Amygdala (tissue), 56 donors: ENCODE measurements at regions not wholly inside any gene's neighbourhood (a gene's known extent, or its start where the extent isn't known, plus 50 kb on each side); places are given as distances from the start of the nearest gene placed in this dataset.
"Not testable (repeated sequence)": the region's sequence is repeated elsewhere in the genome, so short reads cannot be mapped to it uniquely, and the experiment has no call there.

Source experiments
- DNase-seq, 56 donors: peaks; one replicate each; lab custom pipeline; 2025; lab: John Stamatoyannopoulos, UW

DNA sequence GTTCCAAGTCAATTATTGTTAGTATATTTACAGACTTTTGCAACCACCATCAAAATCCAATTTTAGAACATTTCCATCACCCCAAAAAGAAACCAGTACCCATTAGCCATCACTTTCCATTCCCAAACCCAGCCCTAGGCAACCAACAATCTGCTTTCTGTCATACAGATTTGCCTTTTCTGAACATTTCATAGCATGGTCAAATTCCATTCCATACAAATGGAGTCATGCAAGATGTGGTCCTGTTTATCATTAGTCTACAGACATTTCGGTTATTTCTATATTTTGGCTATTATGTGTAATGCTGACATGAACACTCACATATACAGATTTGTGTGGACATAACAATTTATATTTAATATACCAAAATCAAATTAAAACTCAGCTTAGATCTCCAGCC is 508.7 kb downstream of the ZNF674 start:
- DNase-seq, result no peak

DNA sequence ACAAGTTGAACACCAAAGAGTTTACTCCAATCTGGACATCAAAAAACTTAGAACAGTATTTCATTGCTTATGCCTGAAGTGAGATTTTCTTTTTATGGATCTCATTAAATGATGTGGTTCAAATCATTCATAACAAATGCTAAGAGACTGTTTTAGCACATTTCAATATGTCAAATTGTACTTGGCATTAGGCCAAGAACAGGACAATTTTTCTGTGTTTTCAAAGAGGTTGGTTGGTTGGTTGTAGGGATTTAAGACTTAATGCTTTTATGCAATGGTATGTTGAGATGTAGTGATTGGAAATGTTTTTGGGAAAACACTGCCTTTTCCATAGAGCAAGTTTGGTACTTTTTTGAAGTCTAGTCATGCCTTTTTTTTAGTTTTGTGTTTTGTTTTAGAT is 510.4 kb downstream of the ZNF674 start:
- no peak for DNase-seq

DNA sequence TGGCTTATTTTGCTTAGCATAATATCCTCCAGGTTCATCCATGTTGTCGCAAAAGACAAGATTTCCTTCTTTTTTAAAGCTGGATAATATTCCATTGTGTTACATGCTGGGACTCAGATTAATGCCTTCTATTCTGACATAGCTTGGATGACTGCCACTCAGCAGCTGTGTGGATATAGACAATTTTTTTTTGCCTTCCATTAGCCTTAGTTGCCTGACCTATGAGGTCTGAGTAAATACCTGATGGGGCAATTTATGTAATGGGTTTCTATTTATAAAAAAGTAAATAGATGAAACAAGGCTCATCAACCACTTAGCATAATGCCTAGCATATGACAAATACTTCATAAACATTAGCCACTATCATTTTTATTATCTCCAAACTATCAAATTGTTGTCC is 515.4 kb downstream of the ZNF674 start:
- no peak for DNase-seq

DNA sequence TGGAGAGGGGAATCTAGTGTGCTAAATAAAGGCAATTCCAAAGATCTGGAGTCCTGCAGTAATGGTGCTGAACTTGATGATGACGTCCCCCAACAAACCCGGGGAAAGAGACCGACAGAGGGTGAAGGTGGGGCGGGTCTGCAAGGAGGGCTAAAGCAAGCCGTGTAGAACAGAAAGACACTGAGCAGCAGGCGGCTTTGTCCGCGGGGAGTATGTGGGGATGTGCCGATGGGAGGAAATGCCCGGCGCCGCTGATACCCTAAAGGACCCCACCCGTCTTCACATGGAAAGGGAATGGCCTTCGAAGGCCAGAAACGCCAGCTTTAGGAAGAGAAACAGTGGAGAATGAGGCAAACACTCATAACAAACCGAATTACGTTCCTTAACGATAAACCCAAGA is 528.9 kb downstream of the ZNF674 start:
- no peak for DNase-seq

DNA sequence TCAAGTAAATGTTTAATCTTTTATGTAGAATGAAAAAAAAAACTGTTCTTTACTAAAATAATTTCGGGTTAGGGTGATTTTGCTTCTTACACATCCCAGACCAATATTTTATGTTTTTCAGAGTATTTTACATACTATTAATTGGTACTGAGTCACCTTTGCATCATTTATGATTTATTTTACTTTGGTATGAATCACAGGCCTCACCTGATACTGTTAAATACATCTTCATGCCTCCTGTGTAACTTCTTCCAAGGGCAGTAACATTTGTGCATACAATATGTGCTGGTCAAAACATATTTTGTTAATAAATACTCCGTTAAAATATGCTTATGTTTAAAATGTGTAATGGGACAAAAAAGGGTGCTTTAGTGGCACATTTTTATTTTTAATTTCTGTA is 529.6 kb downstream of the ZNF674 start:
- no peak for DNase-seq

DNA sequence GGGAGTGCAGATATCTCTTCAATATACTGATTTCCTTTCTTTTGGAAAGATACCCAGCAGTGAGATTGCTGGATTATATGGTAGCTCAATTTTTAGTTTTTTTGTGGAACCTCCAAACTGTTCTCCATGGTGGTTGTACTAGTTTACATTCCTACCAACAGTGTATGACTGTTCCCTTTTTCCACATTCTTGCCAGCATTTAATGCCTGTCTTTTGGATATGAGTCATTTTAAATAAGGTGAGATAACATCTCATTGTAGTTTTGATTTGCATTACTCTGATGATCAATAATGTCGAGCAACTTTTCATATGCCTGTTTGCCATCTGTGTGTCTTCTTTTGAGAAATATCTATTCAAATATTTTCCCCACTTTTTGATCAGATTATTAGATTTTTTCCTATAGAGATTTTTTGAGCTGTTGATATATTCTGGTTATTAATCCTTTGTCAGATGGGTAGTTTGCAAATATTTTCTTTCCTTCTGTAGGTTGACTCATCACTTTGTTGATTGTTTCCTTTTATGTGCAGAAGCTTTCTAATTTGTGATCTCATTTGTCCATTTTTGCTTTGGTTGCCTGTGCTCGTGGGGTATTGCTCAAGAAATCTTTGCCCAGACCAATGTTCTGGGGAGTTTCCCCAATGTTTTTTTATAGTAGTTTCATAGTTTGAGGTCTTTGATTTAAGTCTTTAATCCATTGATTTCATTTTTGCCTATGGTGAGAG is 552.7 kb downstream of the ZNF674 start:
- no peak for DNase-seq

DNA sequence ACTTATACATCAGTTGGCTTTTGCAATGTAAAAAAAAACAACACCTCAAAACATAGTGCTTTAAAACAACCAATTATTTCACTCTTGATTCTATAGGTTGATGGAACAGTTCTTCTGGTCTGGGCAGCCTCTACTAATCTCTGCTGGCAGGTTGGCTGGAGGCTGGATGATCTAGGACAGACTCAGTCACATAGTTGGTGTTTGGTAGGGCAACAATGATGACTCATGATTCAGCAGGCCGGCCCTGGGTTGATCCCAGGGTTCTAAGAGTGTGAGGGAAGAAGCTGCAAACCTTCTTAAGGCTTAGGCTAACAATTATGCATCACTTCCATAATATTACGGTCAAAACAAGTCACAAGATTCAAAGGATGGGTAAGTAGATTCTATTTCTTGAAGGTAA is 558.2 kb downstream of the ZNF674 start:
- no peak for DNase-seq

DNA sequence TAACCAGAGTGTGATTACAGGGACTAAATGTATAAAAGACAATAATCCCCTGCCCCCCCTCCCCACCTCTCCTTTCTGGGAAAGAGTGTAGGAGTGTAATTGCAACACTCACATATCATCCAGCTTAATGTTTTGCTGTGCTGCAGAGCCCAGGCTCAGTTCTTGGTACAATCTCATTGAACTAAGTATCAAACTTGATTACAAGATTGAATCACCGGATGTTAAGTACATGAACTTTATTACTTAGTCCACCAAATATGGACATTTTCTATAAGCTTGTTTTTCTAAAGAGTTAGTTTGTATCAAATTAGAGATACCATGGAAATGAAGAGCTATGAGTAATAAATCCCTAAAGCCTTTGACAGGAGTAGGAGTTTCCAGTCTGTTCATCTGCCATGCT is 559.1 kb downstream of the ZNF674 start:
- no peak for DNase-seq

DNA sequence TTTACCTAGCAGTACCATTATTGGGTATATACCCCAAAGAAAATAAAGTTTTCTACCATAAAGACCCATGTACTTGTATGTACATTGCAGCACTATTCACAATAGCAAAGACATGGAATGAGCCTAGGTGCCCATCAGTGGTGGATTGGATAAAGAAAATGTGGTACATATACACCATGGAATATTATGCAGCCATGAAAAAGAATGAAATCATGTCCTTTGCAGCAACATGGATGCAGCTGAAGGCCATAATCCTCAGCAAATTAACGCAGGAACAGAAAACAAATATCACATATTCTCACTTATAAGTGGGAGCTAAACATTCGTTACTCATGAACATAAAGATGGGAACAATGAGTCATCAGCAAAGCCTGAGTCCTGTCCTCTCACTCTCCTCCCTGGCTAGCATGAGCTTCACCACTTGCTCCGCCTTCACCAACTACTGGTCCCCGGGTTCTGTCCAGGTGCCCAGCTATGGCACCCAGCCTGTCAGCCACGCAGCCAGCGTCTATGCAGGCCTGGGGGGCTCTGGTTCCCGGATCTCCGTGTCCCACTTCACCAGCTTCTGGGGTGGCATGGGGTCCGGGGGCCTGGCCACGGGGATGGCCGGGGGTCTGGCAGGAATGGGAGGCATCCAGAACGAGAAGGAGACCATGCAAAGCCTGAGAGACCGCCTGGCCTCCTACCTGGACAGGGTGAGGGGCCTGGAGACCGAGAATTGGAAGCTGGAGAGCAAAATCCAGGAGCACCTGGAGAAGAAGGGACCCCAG is 562.1 kb downstream of the ZNF674 start:
- not testable (repeated sequence) for DNase-seq

DNA sequence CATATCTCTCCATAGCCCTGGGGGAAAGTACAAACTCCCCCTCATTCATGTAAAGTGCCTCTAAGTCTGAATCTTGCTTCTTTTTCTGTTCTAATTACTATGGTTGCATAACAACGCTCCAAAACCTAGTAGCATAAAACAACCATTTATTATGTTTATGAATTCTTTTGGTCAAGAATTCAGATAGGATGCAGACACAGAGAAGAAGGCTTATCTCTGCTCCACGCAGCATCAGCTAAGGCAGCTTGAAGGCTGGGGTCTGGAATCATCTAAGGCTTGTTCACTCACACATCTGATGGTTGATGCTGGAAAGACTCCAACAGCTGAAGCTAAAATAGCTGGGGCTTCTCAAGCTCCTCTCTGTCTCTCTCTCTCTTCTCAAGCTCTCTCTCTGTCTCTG is 564.5 kb downstream of the ZNF674 start:
- DNase-seq, result no peak

DNA sequence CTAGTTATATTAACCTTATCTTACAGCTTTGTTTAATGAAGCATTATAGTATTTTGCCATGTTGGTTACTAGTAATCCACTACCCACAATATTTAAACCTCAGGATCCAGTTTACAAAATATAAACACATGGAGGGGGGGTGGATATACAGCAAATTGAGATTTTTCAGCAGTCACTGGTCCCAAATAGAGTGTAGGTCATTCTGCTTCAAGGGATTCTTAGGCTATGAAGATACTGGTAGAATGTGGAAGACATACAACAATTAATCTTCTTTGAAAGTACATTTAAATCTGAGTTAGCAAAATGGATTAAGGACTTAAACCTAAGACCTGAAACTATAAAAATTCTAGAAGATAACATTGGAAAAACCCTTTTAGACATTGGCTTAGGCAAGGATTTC is 569.6 kb downstream of the ZNF674 start:
- DNase-seq, result no peak

DNA sequence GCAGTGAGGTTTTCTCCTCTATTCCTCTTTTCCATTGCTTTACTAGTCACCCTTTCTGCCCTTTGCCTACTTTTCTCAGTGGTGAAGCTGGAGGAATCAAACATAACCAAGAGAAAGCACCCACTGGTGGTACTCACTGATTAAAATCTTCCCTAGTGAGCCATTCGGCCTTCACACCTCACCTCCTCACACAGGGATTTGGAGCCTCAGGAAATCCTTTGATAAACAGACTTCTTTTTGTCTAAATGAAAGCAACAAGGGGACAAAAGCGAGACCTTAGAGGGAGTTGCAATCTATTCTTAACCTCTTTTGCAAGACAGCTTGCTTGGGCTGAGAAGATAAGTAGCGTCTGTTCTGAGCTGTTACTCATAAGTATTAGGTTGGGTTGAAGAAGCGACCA is 572.6 kb downstream of the ZNF674 start:
- no peak for DNase-seq

DNA sequence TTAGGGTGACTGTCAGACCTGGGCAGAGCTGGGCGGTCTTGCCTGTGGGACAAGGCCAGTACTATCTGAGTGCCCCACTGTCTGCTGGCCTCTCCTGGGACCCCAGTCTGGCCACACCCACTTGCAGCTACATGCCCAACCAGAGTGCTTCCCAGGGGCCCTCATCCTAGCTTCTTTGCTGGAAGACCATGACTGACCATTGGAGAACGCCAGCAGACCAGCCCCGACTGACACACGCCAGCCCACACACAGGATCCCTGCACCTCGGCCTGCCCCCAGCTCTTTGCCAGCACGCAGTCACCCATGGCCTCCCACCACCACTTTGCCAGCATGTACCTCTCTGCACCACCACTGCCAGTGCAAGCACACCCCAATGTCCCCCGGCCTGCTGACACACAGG is 585.7 kb downstream of the ZNF674 start:
- DNase-seq, result no peak

DNA sequence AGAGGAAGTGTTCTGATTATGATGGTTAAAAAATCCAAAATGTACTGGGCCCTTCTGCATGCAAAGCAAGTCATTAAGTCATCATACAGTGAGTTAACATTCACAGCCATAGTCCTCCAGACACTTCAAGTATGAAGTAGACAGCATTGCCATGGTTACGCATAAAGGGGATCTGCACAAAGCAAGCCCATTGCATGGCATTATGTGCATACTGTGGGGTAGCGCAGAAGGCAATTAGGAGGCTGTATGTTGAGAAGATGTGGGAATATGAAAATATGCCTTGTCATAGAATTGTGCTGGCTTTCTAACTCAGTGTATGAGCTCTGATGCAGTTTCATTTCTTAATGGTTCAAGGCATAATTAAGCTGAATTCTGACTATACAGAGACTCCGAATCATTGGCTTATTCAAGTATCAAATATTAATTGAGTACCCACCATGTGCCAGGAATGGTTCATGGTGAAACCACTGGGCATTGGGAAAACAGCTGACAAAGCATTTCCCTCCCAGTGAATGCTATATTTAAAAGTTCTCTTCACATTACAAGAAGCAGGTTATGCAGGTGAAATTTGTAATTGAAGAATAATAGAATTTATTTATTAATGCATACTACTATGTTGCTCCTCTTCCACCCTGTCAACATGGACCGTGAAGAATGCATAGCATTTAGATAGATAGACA is 588.9 kb downstream of the ZNF674 start:
- no peak for DNase-seq

DNA sequence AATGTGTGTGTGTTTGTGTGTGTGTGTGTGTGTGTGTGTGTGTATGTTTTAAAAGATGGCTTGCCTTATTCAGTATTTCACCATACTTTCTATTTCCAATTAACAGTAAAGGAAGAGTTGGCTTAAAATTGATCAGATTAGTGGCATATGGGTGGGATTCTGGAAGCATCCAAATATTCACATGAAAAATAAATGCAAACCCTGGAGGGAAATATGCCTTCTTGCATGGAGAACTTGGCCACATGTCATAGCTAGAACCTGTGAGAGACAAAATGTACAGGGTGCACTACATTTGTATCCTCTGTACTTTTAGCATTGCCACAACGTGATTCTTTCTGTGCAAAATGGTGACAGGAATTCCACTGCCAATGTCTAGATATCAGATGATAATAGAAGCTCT is 589.6 kb downstream of the ZNF674 start:
- no peak for DNase-seq

DNA sequence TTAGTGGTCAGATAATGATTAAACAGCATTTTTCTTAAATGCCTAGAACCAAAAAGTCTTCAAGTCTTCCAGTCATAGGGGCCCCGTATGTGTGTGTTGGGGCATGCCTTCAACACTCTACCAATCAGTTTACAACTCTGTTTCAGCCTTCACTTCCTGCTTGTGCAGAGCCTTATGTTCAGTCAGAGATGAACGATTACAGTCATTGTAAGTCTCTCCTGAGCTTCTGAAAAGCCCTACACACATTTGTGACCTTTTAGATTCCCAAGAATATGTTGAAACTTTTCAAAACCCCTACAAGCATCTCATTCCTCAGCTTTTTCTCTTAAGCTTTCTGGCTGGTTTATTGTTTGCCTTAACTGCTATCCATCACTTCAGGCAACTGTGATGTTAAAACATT is 591.2 kb downstream of the ZNF674 start:
- no peak for DNase-seq

DNA sequence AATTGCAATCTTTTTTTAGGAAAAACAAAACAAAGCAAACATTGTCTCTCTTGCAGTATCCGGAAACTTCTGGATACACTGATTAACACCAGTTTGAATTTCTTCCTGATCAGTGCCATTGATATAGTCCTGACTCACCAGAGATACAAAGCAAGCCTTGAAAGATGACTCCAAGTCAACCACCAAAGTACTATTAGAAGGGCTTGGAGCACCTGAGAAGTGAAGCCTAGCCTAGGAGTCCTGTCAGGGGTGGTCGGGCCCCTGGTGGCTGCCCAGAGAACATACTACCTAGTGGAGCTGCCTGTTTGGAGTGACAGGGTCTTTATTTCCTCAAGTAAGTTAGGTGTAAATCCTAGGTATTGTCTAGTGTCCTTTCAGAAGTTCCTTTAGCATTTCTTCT is 593.2 kb downstream of the ZNF674 start:
- DNase-seq, result no peak

DNA sequence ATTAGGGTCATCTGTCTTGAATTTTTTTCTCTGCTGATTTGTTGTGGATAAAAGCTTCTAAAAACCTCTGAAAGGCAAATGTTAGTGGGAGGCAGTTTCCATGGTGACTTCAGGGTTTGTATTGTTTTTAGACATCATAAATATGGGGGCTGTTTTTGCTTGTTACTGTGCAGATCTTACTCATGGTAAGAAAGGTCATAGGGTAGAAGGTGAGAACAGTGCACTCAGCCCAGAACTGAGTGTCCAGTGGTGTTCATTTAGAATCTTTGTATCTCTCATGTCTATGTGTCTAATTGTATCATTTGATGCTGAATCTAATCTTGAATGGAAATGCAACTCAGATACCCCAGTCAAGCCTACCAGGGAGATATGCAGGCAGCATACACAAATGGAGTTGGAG is 609.8 kb downstream of the ZNF674 start:
- DNase-seq, result no peak

DNA sequence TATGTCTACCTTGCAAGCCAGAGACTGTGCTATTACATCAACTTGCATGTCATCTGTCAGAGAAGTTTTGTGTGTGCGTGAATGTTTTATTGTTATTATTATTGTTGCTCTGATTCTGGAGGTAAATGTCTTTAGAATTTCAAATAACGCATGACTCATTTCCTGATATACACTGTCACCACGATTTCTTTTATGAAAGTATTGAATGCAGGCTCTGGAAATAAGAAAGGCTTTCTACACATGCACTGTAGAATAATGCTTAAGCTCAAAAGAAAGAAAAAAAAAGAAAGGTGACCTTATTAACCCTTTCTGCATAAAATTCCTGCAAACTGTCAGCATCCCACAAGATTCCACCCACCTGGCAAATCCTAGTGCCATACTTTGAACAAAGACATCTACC is 632.9 kb downstream of the ZNF674 start:
- DNase-seq, result no peak

DNA sequence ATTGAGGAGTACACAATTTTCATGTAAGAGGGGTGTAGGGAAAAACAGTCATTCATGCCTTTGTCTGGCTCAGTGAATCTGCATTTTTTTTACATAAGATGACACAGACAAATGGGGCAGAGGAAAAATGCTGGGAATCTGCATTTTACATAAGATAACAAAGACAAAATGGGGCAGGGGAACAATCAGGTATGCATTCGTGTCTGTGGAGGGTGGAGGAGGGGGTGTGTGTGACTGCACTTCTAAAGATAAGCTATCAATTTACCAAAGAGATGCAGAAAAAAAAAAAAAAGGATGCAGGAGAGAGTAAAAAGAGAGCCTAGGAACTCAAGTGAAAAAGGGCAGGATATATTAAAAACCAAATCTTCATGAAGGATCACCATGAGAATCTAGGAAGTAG is 637.4 kb downstream of the ZNF674 start:
- no peak for DNase-seq

DNA sequence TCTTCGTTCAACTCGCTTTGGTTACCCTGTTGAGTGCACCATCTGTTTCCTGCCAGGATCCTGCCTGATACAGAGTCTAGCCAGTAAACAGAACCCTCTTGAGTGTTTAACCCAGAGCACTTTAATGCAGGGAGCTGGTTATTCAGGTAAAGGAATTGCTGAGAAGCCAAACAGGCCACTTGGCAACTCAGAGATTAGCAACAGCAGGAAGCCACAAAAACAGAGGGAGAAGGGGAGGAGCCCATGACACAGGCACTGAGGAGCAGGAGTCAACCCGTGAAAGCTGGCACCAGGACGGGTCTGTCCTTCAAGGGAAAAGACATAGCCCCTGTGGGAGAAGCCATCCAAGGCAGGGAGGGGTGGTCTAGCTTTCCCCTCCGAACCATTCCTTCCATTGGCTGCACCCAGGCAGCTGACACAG is 641.4 kb downstream of the ZNF674 start:
- DNase-seq, result no peak
